Liver (tissue), 3 donors: ENCODE measurements at regions not wholly inside any gene's neighbourhood (a gene's known extent, or its start where the extent isn't known, plus 50 kb on each side); places are given as distances from the start of the nearest gene placed in this dataset.

Source experiments
- FOXA1 ChIP-seq: IDR thresholded peaks from 2 replicates; pipeline ENCODE4 v1.6.1; 2016; ENCODE audit warnings: antibody characterized with exemption
- JUND ChIP-seq, 2 donors: IDR thresholded peaks; 2 replicates each; pipeline ENCODE4 v1.6.1; 2016; ENCODE audit warnings: antibody characterized with exemption in 2 of 2
- RAD21 ChIP-seq, 2 donors: IDR thresholded peaks; 2 replicates each; pipeline ENCODE4 v1.6.1; 2016; ENCODE audit warnings: antibody characterized with exemption in 2 of 2, mild to moderate bottlenecking in 2 of 2
- RXRA ChIP-seq, 2 donors: IDR thresholded peaks; 2 replicates each; pipeline ENCODE4 v1.6.1; 2017 to 2018; ENCODE audit warnings: antibody characterized with exemption in 2 of 2, mild to moderate bottlenecking in 1 of 2
- SP1 ChIP-seq: IDR thresholded peaks from 2 replicates; pipeline ENCODE4 v1.6.1; 2018; ENCODE audit warnings: antibody characterized with exemption, mild to moderate bottlenecking
- TAF1 ChIP-seq: conservative IDR thresholded peaks from 2 replicates; pipeline ENCODE4 v1.6.1; 2016; ENCODE audit warnings: antibody characterized with exemption, mild to moderate bottlenecking
- YY1 ChIP-seq: IDR thresholded peaks from 2 replicates; pipeline ENCODE4 v1.6.1; 2016; ENCODE audit warnings: antibody characterized with exemption, mild to moderate bottlenecking
- TF ChIP-seq, protein P1 (sequence below): fragments of 150-350 bp; IDR thresholded peaks from 2 replicates; pipeline ENCODE4 v1.5.1; 2017; ENCODE audit warnings: improper control_type of control experiment, low read depth, low read length; ENCODE audit not compliant: missing input control
- TF ChIP-seq, protein P2 (sequence below): IDR thresholded peaks from 2 replicates; pipeline ENCODE4 v1.6.1; 2016; ENCODE audit warnings: antibody characterized with exemption, mild to moderate bottlenecking
- TF ChIP-seq, protein P3 (sequence below): IDR thresholded peaks from 2 replicates; pipeline ENCODE4 v1.6.1; 2016; ENCODE audit warnings: antibody characterized with exemption
- TF ChIP-seq, protein P4 (sequence below): IDR thresholded peaks from 2 replicates; pipeline ENCODE4 v1.6.1; 2016; ENCODE audit warnings: antibody characterized with exemption
- donor health status: healthy.
- donor health status: healthy.

DNA sequence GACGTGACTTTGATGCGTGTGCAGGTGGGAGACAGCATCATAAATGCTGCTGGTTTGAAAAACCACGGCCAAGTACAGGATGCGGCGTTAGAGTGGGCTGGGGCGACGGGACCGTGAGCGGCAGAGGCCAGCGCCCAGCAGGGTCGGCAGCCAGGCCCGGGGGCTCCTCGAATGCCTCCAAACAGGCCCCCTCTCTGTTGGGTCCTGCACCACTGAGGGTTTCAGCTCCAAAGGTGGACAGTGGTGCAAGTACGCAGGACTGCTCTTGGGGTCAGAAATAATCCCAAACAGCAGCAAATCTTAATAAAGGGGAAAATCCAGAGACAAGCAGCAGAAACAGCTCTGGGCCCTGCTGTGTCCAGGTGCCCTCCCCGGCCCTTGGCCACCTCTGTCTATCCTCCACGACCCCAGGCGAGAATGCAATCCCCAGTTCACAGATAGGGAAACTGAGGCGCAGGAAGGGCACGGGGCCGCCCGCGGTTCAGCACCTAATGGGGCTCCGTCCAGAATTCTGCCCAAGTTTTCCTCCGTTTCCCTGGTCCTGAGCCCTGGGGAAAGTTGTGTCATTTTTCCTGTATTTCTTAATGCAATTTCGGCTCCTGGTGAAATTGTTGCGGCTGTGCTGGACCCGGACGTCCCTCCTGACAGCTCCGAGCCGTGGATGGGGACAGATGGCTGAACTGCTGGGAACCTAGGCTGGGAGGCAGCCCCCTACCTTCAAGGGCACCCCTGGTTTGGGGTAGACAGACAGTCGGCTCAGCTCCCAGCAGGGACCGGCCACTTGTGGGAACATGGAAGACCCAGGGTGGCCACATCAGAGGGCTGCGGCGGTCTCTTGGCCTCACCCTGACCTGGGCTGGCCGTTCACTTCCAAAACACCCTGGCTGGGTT, 97.4 kb downstream of the FOXL3 start:
- TF ChIP-seq, protein P1, sequence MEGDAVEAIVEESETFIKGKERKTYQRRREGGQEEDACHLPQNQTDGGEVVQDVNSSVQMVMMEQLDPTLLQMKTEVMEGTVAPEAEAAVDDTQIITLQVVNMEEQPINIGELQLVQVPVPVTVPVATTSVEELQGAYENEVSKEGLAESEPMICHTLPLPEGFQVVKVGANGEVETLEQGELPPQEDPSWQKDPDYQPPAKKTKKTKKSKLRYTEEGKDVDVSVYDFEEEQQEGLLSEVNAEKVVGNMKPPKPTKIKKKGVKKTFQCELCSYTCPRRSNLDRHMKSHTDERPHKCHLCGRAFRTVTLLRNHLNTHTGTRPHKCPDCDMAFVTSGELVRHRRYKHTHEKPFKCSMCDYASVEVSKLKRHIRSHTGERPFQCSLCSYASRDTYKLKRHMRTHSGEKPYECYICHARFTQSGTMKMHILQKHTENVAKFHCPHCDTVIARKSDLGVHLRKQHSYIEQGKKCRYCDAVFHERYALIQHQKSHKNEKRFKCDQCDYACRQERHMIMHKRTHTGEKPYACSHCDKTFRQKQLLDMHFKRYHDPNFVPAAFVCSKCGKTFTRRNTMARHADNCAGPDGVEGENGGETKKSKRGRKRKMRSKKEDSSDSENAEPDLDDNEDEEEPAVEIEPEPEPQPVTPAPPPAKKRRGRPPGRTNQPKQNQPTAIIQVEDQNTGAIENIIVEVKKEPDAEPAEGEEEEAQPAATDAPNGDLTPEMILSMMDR: no peak
- TF ChIP-seq JUND (IDR thresholded peaks at IDR 0.05) (no peak), TAF1 (no peak), SP1 (no peak), RXRA (IDR thresholded peaks at IDR 0.05) (no peak), RAD21 (IDR thresholded peaks at IDR 0.05) (no peak), YY1 (no peak), FOXA1 (no peak)
- TF ChIP-seq, protein P2, sequence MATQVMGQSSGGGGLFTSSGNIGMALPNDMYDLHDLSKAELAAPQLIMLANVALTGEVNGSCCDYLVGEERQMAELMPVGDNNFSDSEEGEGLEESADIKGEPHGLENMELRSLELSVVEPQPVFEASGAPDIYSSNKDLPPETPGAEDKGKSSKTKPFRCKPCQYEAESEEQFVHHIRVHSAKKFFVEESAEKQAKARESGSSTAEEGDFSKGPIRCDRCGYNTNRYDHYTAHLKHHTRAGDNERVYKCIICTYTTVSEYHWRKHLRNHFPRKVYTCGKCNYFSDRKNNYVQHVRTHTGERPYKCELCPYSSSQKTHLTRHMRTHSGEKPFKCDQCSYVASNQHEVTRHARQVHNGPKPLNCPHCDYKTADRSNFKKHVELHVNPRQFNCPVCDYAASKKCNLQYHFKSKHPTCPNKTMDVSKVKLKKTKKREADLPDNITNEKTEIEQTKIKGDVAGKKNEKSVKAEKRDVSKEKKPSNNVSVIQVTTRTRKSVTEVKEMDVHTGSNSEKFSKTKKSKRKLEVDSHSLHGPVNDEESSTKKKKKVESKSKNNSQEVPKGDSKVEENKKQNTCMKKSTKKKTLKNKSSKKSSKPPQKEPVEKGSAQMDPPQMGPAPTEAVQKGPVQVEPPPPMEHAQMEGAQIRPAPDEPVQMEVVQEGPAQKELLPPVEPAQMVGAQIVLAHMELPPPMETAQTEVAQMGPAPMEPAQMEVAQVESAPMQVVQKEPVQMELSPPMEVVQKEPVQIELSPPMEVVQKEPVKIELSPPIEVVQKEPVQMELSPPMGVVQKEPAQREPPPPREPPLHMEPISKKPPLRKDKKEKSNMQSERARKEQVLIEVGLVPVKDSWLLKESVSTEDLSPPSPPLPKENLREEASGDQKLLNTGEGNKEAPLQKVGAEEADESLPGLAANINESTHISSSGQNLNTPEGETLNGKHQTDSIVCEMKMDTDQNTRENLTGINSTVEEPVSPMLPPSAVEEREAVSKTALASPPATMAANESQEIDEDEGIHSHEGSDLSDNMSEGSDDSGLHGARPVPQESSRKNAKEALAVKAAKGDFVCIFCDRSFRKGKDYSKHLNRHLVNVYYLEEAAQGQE: no peak
- TF ChIP-seq, protein P3, sequence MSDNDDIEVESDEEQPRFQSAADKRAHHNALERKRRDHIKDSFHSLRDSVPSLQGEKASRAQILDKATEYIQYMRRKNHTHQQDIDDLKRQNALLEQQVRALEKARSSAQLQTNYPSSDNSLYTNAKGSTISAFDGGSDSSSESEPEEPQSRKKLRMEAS: no peak
- TF ChIP-seq, protein P4, sequence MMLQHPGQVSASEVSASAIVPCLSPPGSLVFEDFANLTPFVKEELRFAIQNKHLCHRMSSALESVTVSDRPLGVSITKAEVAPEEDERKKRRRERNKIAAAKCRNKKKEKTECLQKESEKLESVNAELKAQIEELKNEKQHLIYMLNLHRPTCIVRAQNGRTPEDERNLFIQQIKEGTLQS: no peak
